GM18870 (cell line): ENCODE measurements at regions not wholly inside any gene's neighbourhood (a gene's known extent, or its start where the extent isn't known, plus 50 kb on each side); places are given as distances from the start of the nearest gene placed in this dataset.

ENCODE experiments used
- ATAC-seq: cut with Tn5 transposase; IDR thresholded peaks from one replicate; pipeline ENCODE4 v1.9.1; 2021; ENCODE audit warnings: moderate library complexity; ENCODE audit not compliant: unreplicated experiment

DNA sequence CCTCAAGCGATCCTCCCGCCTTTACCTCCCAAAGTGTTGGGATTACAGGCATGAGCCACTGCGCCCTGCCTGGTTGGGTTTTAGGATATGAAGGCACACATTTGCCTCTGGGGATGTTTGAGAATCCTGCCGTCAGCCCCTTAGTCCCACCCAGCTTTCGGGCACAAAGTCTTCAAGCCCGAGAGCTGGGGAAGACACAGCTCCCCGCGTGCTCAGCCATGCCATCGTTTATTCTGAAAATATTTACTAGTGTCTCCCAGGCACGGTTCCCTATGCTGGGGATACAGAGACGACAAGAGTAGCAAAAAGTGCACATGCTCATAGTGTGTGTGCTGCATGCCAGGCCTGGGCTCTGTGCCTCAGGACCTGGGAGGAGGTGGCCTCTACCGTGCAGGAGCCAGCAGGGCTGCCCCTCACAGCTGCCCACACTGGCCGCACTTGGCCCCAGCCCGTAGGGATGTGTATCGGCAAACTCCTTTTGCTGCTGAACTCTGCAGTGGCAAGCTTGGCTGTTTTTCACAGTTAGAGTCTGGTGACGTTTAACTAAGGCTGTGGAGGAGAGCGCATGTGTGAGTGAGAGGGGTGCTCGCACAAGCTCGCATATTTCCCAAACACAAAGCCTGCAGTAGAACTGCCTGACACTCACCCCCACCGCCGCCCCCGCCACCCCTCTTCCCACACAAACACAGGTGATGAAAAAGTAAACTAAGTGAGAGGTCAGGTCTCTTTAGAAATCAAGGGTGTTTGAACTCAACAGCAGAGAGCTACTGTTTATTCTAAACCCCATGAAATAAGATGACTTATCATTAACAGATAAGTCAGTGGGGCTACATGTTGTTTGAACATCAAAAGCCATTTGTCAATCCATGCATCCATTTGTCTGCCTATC is 266.4 kb downstream of the MRTFB start:
- no peak for ATAC-seq

GRCh38 chr16:14335297-14335696 is 264.2 kb downstream of the MRTFB start:
- no peak for ATAC-seq

DNA sequence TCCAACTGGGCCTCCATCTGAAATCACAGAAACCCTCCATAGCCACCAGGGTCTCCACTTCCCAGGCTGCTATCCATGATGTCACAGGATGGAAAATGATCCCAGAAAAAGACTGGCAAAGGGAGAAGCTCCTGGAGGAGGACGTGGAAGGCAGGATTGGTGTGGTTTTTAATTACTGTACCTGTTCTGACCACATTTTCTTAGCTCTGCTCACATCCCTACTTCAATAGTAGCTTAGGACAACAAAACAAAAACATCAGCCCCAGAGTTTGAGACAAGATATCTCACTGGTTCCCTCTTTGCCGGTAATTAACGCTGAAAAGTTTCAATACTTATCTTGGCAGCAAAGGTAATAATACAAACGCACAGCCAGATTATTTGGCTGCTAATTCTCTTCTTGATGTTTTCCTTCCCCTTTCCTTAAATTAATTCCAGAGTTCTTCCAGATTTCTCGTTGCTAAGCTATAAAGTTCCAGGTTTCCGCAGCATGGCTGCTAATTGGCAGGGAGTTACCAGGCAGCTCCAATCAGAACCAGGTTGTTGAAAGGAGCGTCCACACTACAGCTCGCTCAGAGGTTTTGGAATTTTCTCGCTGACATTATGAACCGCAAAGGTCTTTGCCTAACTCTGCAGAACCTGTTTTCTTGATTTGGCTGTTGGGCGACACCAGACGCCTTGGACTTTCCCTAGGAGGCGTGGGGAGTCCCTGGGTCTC is 263.4 kb downstream of the MRTFB start:
- ATAC-seq = no peak

GRCh38 chr16:14333361-14333760 is 262.2 kb downstream of the MRTFB start:
- ATAC-seq = no peak

- no peak for ATAC-seq
Measured at GRCh38 chr16:14331020-14331419, 259.9 kb downstream of the MRTFB start.

GRCh38 chr16:14329727-14330350 is 258.7 kb downstream of the MRTFB start:
- ATAC-seq = no peak

DNA sequence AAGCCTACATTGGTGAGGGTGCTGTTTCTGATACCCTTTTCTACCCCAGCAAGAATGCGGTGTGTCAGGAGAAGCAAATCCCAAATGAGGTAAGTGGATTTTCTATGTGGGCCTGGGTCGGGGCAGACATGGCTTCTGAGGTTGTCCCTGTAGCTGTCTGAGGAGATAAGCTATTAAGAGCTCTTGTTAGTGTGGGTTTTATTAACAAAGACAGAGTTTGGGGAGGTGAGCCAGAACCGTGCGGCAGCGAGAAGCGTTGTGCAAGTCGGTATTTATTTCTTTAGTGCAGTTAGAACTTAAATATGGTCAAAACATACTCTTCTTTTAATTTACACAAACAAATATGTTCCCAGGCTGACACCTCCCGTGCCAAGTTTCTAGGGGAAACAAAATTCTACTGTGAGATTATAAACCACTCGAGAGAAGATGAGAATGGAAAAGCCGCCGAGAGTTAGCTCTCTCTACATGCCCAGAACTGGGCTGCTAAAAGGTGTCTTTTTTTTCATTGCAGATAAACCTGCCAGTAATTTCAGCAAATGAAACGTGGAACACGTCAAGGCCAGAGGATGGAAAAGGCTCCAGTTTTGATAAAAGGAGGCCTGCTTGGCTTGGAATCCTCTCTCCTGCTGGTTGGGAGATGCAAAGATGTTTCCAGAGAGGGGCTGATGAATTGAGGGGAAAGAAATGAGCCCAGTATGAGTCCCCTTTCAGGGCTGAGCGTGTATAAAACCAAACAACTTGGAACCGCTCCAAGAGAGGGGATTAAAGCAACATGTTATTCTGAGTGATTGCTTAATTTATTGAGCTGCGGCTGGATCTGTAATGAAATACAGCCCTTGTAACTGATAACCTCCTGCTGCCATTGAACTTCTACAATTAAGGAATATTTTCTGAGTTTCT is 254.6 kb downstream of the MRTFB start:
- no peak for ATAC-seq

- ATAC-seq = no peak
Measured at GRCh38 chr16:14324581-14324980, 253.5 kb downstream of the MRTFB start.

GRCh38 chr16:14322186-14322585 is 251.1 kb downstream of the MRTFB start:
- ATAC-seq = no peak

DNA sequence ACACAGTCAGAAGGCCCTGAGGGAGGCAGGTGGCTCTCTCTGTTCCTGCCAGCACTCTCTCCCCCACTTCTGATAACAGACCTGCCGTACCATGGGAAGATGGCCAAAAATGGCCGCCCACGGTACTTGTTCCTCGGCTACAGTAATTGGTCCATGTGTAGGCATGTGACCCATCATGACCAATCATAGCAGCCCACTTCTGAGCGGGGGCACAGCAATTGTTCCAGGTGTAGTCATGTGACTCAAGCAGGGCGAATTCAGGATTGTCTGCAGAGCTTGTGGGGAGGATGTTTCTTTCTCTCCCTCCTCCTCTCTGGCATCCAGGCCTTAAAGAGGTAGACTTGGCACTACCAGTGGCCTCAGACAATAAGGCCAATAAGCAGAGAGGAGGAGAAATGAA is 250.4 kb downstream of the MRTFB start:
- no peak for ATAC-seq

DNA sequence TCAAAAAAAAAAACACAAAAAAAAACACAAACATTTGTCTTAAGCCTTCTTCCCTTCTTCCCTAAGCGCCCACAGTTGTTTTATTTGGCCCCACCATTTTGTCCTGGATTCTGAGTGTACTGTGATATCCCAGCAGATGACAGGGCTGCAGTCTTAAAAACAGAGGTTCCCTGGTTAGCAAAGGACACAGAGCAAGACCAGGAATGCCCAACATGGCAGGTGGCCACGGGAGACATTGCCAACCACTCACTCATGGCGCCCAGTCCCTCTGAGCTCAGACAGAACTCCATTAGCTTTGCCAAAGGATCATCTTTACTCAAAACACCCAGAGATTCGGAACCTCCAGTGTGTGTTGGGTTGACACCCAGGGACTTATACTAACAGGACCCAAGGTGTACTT is 249.3 kb downstream of the MRTFB start:
- ATAC-seq = no peak
